Activated T-cell treated with anti-CD3 and anti-CD28 coated beads, Interleukin-2, amount 50 U/mL, for 48 hours (primary cell): ENCODE measurements at regions not wholly inside any gene's neighbourhood (a gene's known extent, or its start where the extent isn't known, plus 50 kb on each side); places are given as distances from the start of the nearest gene placed in this dataset.
"Not testable (repeated sequence)": the region's sequence is repeated elsewhere in the genome, so short reads cannot be mapped to it uniquely, and the experiment has no call there.

Experiments used
- DNase-seq, 2 experiments: peaks; one replicate each; pipeline ENCODE4 v3.0.0-alpha.2; 2020

- no peak for DNase-seq
Measured at GRCh38 chr13:99078017-99078771, 100.3 kb upstream of the DOCK9 start.

DNA sequence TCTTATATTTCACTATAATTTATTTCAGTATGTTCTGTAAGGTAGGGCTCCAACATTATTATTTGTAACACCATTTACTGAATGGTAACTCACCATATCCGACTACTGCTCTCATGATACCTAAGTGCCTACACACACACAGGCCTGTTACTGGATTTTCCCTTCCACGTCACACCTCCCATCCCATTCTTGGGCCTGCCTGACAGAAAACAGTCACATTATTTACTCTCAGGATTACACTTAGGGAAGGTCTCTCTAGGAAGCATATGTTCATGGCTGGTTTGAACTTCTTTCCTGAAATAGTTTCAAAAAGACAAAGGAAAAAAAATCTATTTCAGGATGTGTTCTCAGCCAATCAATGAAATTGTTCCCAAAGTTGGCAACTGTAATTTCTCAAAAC lies 102.3 kb upstream of the DOCK9 start:
- no peak for DNase-seq

- no peak for DNase-seq
Measured at GRCh38 chr13:99083981-99084380, 106.1 kb upstream of the DOCK9 start.

DNA sequence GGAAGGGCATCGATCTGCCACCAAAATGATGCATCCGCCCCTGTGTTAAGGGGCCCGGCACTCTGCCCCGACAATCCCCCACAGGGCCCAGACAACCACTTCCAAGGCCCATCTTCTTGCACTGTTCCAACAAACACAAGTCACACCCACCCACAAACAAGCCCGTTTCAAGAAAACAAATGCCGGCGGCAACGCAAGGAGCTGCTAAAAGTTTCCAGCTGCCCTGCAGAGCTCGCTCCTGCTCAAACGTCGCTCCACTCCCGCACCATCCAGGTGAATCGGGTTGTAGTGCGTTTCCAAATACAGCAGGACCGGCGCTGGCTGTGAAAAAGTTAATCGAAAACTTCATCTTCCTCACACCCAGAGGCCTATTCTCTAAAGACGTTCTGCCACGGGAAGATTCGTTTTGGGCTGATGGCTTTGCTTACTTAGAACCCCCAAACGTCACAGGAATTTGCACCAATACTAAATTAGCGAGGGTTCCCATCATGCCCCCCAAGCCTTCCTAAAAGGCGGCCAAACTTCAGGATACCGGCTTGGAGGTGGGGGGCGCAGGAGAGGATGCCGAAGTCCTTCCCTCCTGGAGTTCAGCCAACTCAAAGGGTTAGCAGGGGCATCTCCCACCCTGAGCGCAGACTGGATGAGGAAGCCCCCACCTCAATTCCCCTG lies 107.4 kb upstream of the DOCK9 start:
- DNase-seq, result peak; percentile 42 to 50

DNA sequence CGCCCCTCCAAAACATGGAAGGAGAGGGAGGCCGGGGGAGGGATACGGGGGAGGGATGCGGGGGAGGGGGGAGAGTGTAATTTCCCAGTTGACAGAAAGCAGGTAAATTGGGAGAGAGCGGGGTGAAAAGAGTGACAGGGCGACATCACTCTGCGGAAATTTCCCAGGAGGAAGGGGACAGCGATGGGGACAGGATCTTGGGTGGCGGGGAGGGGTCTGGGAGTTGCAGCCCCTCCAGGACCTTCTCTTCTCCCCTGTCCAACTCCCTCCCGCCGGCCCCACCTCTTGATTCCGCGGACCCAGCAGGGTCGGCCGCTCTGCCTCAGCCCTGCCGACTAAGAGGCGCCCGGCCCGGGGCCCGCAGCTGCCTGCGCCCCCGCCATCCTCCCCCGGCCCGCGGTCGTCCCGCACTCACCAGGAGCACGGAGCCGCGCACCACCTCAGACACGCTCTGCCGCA lies 108.0 kb upstream of the DOCK9 start:
- peak in 1 of 2 experiments; percentile 70 for DNase-seq

- DNase-seq, result peak; percentile 65 to 82
Measured at GRCh38 chr13:99086267-99087097, 108.6 kb upstream of the DOCK9 start.

DNA sequence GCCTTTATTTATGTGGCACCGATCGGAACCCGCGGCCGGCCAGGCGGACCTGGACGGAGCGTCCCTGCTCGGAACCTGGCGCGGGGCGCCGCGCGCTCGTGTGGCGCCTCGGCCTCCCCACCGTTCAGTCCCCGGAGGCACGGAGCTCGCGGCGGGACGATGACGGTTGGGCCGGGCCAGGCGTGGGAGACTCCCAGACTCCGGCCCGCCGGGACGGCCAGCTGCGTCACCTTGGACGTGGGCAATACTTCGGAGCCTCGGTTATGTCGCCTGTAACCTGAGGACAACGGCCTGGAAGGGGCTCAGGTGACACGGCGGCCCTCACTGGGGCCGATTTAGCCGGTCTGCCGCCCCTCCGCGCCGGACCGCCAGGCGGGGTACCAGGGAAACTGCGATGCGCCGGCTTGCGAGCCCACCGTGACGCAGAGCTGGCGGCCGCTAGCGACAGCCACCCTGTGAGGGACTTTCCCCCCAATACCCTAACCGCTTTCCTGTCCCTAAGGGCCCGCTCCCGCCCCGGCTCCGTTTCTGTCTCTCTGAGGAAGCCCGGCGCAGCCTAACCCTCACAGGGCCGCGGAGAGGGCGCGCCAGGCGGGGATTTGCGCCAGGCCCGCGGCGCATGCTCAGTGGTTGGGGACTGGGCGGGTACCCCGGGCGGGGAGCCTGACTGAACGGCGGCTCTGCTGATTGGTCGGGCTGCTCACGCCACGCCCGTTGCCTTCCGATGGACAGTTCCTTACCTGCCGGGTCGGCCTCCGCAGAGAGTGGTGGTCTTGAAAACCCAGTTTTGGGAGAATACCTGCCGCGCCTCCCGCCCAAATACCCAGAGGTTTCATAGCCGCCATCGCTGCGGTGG lies 109.5 kb upstream of the DOCK9 start:
- peak; percentile 94 to 96 for DNase-seq

GRCh38 chr13:99087954-99088491 lies 110.2 kb upstream of the DOCK9 start:
- DNase-seq, result peak in 1 of 2 experiments; percentile 45

- DNase-seq, result no peak
Measured at GRCh38 chr13:99093997-99094396, 106.7 kb upstream of the UBAC2 start.

- DNase-seq, result not testable (repeated sequence)
Measured at GRCh38 chr13:99101831-99102230, 98.8 kb upstream of the UBAC2 start.

GRCh38 chr13:99103536-99103935 lies 97.1 kb upstream of the UBAC2 start:
- DNase-seq, result no peak

GRCh38 chr13:99104396-99104795 lies 96.3 kb upstream of the UBAC2 start:
- DNase-seq, result no peak

DNA sequence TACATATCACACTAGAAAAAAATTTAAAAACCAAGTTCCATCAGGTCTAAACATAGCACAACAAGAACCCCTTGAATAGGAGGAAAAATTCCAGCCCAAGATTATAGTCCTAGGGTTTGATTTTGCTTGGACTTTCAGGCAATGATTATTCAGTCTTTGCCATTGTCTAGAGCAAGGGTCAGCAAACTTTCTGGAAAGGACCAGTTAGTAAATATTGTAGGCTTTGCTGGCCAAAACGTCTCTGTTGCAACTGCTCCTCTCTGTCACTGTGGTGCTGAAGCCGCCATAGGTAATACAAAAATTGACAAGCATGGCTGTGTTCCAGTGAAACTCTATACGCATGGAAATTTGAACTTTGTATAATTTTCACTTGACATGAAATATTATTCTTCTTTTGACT lies 95.5 kb upstream of the UBAC2 start:
- no peak for DNase-seq

DNA sequence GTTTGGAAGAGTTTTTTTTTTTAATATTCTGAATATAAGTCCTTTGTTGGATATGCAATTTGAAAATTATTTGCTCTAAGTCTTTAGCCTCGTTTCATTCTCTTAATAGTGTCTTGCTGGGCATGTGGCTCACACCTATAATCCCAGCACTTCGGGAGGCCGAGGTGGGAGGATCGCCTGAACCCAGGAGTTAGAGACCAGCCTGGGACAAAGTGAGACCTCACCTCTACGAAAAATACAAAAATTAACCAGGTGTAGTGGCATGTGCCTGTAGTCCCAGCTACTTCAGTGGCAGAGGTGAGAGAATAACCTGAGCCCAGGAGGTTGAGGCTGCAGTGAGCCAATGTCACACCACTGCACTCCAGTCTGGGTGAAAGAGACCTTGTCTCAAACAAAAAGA lies 87.3 kb upstream of the UBAC2 start:
- DNase-seq, result no peak

GRCh38 chr13:99118179-99118578 lies 82.5 kb upstream of the UBAC2 start:
- DNase-seq, result no peak

- peak; percentile 49 to 53 for DNase-seq
Measured at GRCh38 chr13:99119656-99120055, 81.0 kb upstream of the UBAC2 start.

GRCh38 chr13:99120751-99121150 lies 79.9 kb upstream of the UBAC2 start:
- DNase-seq, result no peak

DNA sequence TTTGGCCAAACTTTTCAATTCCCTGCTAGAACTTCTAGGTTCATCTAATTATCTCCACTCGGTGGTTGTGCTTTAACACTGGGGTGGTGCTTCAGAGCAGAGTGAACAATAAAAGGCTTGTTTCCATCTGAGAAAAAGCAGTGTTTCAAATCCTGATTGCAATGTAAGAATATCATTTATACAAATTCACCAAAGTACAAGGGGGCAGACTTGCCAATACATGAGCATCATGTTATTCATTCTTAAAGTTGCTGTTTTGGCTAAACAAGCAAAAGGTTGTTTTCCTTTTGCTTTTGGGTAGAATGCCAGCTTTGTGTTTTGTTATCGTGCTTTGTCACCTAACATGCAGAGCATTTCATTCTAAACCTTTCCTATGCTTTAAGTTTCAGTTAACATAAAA lies 78.5 kb upstream of the UBAC2 start:
- no peak for DNase-seq

DNA sequence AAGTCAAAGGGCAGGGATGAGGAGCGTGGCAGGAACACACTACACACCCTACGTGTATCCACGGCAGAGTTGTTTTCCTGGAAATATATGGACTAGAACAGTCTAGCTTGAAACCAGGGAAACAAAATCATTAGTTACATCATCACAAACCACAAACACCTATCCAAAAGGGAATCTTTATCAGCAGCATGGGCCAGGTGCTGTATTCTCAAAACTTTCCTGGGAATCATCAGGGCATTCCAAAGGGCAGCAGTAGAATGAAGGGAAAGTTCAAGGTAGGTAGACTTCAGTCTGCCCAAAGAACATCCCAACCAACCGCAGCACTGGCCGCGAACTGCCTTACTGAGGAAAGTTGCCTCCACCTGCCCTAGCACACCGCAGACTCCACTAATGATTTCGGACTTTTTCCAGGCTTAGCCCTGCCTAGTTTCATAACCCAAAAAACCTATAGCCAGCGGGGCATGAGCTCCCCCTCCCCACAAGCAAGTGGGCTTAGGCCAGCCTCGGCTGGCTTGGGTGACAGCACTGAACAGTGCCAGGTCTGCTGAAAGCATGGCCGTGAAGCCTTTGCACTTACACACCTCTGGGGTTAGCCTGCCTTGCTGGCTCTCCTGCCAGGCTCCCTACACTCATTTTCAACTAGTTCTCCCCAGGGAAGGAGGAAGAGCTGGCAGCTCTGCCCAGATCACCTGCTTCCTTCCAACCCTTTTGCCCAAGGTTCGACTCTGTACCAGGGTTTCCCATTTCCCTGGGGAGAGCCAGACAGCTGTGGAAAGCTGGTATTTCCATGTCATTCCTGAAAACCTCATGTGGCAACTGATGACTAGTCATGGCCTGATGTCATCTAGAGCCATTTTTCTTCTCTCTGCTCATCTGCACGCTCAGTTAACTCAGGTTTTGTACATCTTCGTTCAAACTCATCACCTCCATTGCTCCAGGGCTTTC lies 77.3 kb upstream of the UBAC2 start:
- DNase-seq, result no peak

GRCh38 chr13:99124046-99124400 lies 76.6 kb upstream of the UBAC2 start:
- no peak for DNase-seq

GRCh38 chr13:99124794-99125316 lies 75.8 kb upstream of the UBAC2 start:
- DNase-seq, result peak; percentile 44 to 45
